Tongue (tissue), 1 donor: ENCODE measurements at regions not wholly inside any gene's neighbourhood (a gene's known extent, or its start where the extent isn't known, plus 50 kb on each side); places are given as distances from the start of the nearest gene placed in this dataset.

ENCODE experiments used
- DNase-seq: peaks from one replicate; pipeline ENCODE4 v3.0.0-alpha.2; 2015

GRCh38 chr9:26392639-26393038, 500.0 kb downstream of the CAAP1 start:
- DNase-seq = no peak

GRCh38 chr9:26391036-26391435, 501.6 kb downstream of the CAAP1 start:
- no peak for DNase-seq

GRCh38 chr9:26375448-26375847, 517.2 kb downstream of the CAAP1 start:
- no peak for DNase-seq

GRCh38 chr9:26373616-26374015, 519.0 kb downstream of the CAAP1 start:
- no peak for DNase-seq

- DNase-seq = no peak
These were observed 521.4 kb downstream of the CAAP1 start for GRCh38 chr9:26371236-26371635.

GRCh38 chr9:26369093-26369492, 523.5 kb downstream of the CAAP1 start:
- DNase-seq = no peak

GRCh38 chr9:26368241-26368640, 524.4 kb downstream of the CAAP1 start:
- no peak for DNase-seq

GRCh38 chr9:26361010-26361409, 531.6 kb downstream of the CAAP1 start:
- DNase-seq = no peak

- peak; percentile 12 for DNase-seq
These were observed 533.8 kb downstream of the CAAP1 start for GRCh38 chr9:26358836-26359235.

GRCh38 chr9:26357803-26358344, 534.7 kb downstream of the CAAP1 start:
- DNase-seq = peak; percentile 5

- no peak for DNase-seq
These were observed 536.1 kb downstream of the CAAP1 start for GRCh38 chr9:26356491-26356890.

- no peak for DNase-seq
These were observed 545.6 kb downstream of the CAAP1 start for GRCh38 chr9:26346942-26347477.

GRCh38 chr9:26341545-26341944, 551.1 kb downstream of the CAAP1 start:
- peak; percentile 44 for DNase-seq

GRCh38 chr9:26339796-26340195, 552.8 kb downstream of the CAAP1 start:
- DNase-seq = no peak

- no peak for DNase-seq
These were observed 557.5 kb downstream of the CAAP1 start for GRCh38 chr9:26335116-26335515.

GRCh38 chr9:26334706-26335105, 557.9 kb downstream of the CAAP1 start:
- no peak for DNase-seq

- DNase-seq = no peak
These were observed 561.4 kb downstream of the CAAP1 start for GRCh38 chr9:26331223-26331622.

GRCh38 chr9:26329974-26330373, 562.6 kb downstream of the CAAP1 start:
- no peak for DNase-seq

GRCh38 chr9:26326563-26326962, 566.0 kb downstream of the CAAP1 start:
- DNase-seq = peak; percentile 79

- no peak for DNase-seq
These were observed 567.2 kb downstream of the CAAP1 start for GRCh38 chr9:26325444-26325829.

GRCh38 chr9:26324786-26325443, 567.7 kb downstream of the CAAP1 start:
- peak; percentile 75 for DNase-seq

- DNase-seq = no peak
These were observed 570.7 kb downstream of the CAAP1 start for GRCh38 chr9:26321935-26322334.

- no peak for DNase-seq
These were observed 572.7 kb downstream of the CAAP1 start for GRCh38 chr9:26319859-26320258.

- no peak for DNase-seq
These were observed 579.5 kb downstream of the CAAP1 start for GRCh38 chr9:26313108-26313507.
